ENCODE measurements at regions not wholly inside any gene's neighbourhood (a gene's known extent, or its start where the extent isn't known, plus 50 kb on each side); places are given as distances from the start of the nearest gene placed in this dataset.

DNA sequence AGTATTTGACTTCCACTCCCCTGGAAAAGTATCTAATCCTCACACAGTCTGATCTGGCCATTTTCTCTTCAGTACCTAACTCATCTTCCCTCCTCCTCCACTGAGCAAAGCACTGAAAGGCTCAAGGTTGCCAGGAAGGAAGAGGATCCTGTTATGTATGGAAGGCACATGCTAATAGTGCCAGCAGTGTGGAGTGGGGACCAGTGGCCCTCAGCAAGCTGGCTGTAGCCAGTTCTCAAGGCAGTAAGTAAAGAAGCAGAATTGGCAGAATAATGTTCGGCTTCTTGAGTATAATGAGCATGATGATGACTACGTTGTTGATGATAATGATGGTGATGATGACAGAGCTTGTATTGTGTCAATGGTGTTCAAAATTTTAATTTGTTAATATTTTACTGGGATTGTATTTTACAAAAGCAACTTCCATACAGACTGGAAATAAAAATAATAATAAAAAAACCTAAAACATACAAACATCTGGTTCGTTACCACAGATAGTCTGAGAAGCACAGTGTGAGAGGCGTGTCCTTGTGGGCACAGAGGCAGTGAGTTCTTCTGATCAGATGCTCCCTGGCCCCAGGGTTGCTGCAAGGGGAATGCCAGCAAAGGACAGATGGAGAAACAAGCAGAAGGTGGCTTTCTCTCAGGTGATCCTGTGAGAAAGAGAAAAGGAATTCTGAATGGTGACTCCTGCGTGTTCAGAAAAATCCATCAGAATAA lies 528.8 kb downstream of the CMPK2 start:
- no peaks in the 10 kb centered on the region for H3K36me3 Mint-ChIP-seq
- H3K9me3 Mint-ChIP-seq: peaks cover 0 to 12% (median 3%) of the 10 kb centered on the region in 6 donors
- no peaks in the 10 kb centered on the region for H3K4me1 Mint-ChIP-seq
- no peak for DNase-seq
- peaks cover 0 to 2% (median 2%) of the 10 kb centered on the region in 3 donors for H3K27me3 Mint-ChIP-seq (ENCODE audit: low read depth in 3 of 3)
- H3K27ac Mint-ChIP-seq: no peak overlapping the region
- H3K4me3 Mint-ChIP-seq: no peak overlapping the region

DNA sequence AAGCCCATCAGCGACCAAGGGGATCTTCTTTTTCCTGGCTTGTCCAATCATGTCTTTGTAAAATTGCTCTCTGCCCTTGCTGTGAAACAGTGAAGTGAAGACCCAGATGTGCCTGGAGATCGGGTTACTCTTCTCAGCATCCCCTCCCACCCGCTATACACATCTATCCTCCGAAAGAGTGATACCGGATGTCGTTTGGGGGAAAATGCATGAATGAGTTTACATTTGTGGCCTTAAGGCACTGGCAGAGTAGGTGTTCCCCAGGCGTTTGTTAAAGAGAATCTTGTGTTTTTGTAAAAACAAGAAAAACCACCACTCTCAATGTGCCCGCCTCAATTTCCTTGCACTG lies 528.3 kb downstream of the CMPK2 start:
- Mint-ChIP-seq H3K27me3 (ENCODE audit: low read depth in 3 of 3) (peaks cover 0 to 2% (median 2%) of the 10 kb centered on the region in 3 donors), H3K4me3 (no peak overlapping the region), H3K4me1 (no peaks in the 10 kb centered on the region), H3K27ac (no peak overlapping the region), H3K9me3 (peaks cover 0 to 7% (median 2%) of the 10 kb centered on the region in 6 donors), H3K36me3 (no peaks in the 10 kb centered on the region)
- DNase-seq: no peak

DNA sequence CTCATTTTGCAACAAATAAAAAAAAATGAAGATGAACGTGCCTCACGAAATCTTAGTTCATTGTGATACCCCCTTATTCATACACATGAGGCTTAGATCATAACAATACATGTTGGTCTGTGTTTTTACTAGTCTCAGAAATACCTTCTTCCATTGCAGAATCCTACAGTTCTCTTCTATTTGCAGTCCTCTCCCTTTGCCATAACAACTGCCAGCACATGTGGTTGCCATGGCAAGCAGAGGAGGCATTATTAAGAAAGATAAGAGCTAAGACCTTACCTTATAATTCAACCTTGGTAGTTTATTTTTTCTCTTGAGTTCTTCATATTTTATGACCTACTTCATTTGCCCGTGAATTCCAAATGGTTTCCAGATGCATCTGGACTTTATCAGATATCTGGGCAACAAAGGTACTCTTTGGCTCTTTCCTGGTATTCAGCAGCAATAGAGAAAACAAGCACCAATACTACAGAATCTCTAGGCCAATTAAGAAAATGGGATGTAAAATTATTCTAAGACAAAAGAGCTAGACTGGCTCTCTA lies 524.0 kb downstream of the CMPK2 start:
- Mint-ChIP-seq H3K4me1 (no peaks in the 10 kb centered on the region), H3K9me3 (peaks cover 0 to 7% (median 3%) of the 10 kb centered on the region in 6 donors), H3K27ac (no peak overlapping the region), H3K27me3 (ENCODE audit: low read depth in 3 of 3) (peaks cover 0 to 2% (median 1%) of the 10 kb centered on the region in 3 donors), H3K36me3 (no peaks in the 10 kb centered on the region), H3K4me3 (no peak overlapping the region)
- no peak for DNase-seq

DNA sequence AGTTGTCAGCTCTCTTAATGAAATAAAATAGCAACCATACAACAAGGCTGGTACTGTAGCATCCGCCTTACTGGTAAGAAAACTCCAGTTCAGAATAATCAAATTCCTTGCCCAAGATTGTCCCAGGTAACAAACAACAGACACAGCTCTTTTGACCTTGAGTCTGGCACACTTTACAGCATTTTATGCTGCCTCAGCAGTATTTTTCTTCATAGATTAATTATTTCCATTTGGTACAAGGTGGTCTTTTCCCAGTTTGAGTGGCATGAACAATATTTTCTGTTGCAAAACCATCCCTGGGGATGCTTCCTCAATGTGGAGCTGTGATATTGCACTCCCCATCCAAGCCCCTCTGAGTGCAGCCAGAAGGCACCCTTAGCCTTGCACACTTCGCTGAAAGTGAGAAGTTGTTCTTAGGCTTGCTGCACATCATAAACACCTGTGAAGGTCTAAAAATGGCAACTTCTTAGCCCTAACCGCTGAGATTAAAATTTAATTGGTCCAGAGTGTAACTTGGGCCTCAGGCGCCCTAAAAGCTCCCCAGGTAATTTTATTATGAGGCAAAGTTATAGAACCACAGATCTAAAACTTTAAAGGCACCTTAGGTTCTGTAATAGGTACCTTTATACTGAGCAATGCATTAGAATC lies 523.3 kb downstream of the CMPK2 start:
- Mint-ChIP-seq H3K9me3 (peaks cover 2 to 7% (median 2%) of the 10 kb centered on the region in 6 donors), H3K27me3 (ENCODE audit: low read depth in 3 of 3) (peaks cover 0 to 1% (median under 1%) of the 10 kb centered on the region in 3 donors), H3K4me1 (no peaks in the 10 kb centered on the region), H3K4me3 (no peak overlapping the region), H3K36me3 (no peaks in the 10 kb centered on the region), H3K27ac (no peak overlapping the region)
- DNase-seq: no peak

GRCh38 chr2:6343076-6343475 lies 522.6 kb downstream of the CMPK2 start:
- H3K27me3 Mint-ChIP-seq (ENCODE audit: low read depth in 3 of 3): peaks cover 0 to 1% (median 0%) of the 10 kb centered on the region in 3 donors
- no peak overlapping the region for H3K4me3 Mint-ChIP-seq
- no peak overlapping the region for H3K27ac Mint-ChIP-seq
- H3K4me1 Mint-ChIP-seq: no peaks in the 10 kb centered on the region
- no peaks in the 10 kb centered on the region for H3K36me3 Mint-ChIP-seq
- H3K9me3 Mint-ChIP-seq: peaks cover 2 to 7% (median 2%) of the 10 kb centered on the region in 6 donors
- no peak for DNase-seq

DNA sequence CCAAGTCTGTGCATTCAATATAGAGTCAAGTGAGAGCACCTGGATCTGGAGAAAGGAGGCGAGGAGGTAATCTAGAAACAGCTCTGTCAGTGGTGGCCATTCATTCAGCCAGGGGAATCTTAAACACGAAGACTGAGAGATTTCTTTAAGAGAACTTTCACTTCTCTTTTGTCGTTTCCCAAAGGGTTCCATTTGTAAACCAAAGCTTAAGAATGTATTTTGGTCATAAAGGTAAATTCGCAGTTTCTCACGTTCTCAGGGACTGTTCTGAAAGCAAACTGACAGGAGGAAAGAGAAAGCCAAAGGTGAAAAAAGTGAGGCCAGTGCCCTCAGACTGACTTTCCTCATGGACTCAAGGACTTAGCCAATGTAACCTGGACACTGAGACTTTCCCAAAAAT lies 513.5 kb downstream of the CMPK2 start:
- DNase-seq: no peak
- Mint-ChIP-seq H3K27ac (no peak overlapping the region), H3K9me3 (peaks cover 0 to 17% (median 1%) of the 10 kb centered on the region in 6 donors), H3K36me3 (no peaks in the 10 kb centered on the region), H3K4me1 (no peaks in the 10 kb centered on the region), H3K27me3 (ENCODE audit: low read depth in 3 of 3) (no peaks in the 10 kb centered on the region), H3K4me3 (no peak overlapping the region)

DNA sequence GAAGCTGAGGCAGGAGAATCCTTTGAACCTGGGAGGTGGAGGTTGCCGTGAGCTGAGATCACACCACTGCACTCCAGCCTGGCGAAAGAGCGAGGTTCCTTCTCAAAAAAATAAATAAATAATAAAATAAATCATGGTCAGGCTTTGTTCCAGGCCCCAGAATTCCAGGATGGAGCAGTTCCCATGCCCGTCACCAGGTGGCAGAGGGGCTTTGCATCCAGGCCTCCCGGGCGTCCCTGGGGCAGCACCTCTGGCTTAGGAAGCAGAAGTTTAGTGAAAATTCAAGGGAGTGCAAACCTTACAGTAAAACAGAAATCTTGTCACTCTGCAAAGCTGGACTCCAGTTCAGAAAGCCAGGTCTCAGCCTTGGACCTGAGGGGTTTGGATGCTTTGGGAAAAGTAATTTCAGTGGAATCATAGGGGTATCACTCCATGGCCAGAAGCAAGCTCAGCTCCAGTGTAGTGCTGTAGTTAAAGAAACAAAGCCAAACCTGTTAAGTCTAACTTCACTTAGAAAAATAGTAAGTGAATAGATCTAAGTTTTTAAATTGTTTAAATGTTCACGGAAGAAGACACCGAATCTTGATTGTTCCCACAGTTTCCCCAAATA lies 512.7 kb downstream of the CMPK2 start:
- no peak overlapping the region for H3K4me3 Mint-ChIP-seq
- peaks cover 0 to 12% (median 6%) of the 10 kb centered on the region in 6 donors for H3K9me3 Mint-ChIP-seq
- no peaks in the 10 kb centered on the region for H3K27me3 Mint-ChIP-seq (ENCODE audit: low read depth in 3 of 3)
- no peaks in the 10 kb centered on the region for H3K4me1 Mint-ChIP-seq
- no peak for DNase-seq
- H3K27ac Mint-ChIP-seq: no peak overlapping the region
- no peaks in the 10 kb centered on the region for H3K36me3 Mint-ChIP-seq

GRCh38 chr2:6353669-6354068 lies 512.0 kb downstream of the CMPK2 start:
- no peak for DNase-seq
- H3K27ac Mint-ChIP-seq: no peak overlapping the region
- H3K4me3 Mint-ChIP-seq: no peak overlapping the region
- peaks cover 0 to 12% (median 6%) of the 10 kb centered on the region in 6 donors for H3K9me3 Mint-ChIP-seq
- no peaks in the 10 kb centered on the region for H3K36me3 Mint-ChIP-seq
- no peaks in the 10 kb centered on the region for H3K27me3 Mint-ChIP-seq (ENCODE audit: low read depth in 3 of 3)
- H3K4me1 Mint-ChIP-seq: no peaks in the 10 kb centered on the region

DNA sequence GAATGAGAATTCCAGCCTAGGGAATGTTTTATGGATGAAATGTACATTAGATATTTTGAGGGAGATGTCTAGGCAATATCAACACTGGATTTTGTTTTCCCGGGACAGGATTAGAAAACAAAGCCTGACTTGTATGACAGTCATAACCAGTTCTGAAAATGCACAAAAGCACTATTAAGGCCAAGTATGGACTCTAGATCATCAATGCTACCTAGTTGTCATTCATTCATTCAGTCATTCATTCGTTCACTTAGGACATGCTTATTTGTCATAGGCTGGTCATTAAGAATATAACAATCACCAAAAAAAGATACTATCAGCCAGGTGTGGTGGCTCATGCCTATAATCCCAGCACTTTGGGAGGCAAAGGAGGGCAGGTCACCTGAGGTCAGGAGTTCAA lies 511.2 kb downstream of the CMPK2 start:
- no peak for DNase-seq
- Mint-ChIP-seq H3K27me3 (ENCODE audit: low read depth in 3 of 3) (no peaks in the 10 kb centered on the region), H3K9me3 (peaks cover 0 to 12% (median 6%) of the 10 kb centered on the region in 6 donors), H3K4me3 (no peak overlapping the region), H3K27ac (no peak overlapping the region), H3K36me3 (no peaks in the 10 kb centered on the region), H3K4me1 (no peaks in the 10 kb centered on the region)

- no peak overlapping the region for H3K27ac Mint-ChIP-seq
- peaks cover 0 to 8% (median 4%) of the 10 kb centered on the region in 6 donors for H3K9me3 Mint-ChIP-seq
- H3K4me3 Mint-ChIP-seq: no peak overlapping the region
- DNase-seq: no peak
- H3K27me3 Mint-ChIP-seq (ENCODE audit: low read depth in 3 of 3): no peaks in the 10 kb centered on the region
- H3K36me3 Mint-ChIP-seq: no peaks in the 10 kb centered on the region
- no peaks in the 10 kb centered on the region for H3K4me1 Mint-ChIP-seq
These were observed 509.6 kb downstream of the CMPK2 start for GRCh38 chr2:6355886-6356761.

DNA sequence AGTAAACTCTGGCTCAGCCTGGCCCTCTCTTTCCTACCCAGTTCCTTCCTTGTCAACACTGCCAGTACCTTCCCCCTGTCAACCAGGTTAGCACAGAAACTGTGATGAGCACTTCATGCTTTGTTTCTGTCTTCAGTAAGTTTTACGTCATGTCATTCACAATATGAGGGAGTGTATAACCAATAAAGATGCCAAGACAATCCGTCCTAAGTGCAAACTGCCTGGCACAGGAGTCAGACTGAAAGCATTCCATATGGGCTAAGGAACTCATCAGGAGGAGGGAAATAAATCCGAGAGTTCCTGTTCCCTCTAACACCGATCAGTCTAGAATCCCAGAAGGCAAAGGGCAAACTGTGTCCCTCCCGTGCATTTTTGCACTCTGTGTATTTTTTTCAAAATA lies 507.2 kb downstream of the CMPK2 start:
- Mint-ChIP-seq H3K4me1 (no peaks in the 10 kb centered on the region), H3K27me3 (ENCODE audit: low read depth in 3 of 3) (no peaks in the 10 kb centered on the region), H3K4me3 (no peak overlapping the region), H3K36me3 (no peaks in the 10 kb centered on the region), H3K27ac (no peak overlapping the region), H3K9me3 (peaks cover 0 to 12% (median 7%) of the 10 kb centered on the region in 6 donors)
- DNase-seq: no peak

GRCh38 chr2:6358985-6359384 lies 506.7 kb downstream of the CMPK2 start:
- H3K36me3 Mint-ChIP-seq: no peaks in the 10 kb centered on the region
- no peaks in the 10 kb centered on the region for H3K4me1 Mint-ChIP-seq
- no peak overlapping the region for H3K27ac Mint-ChIP-seq
- peaks cover 0 to 12% (median 6%) of the 10 kb centered on the region in 6 donors for H3K9me3 Mint-ChIP-seq
- no peaks in the 10 kb centered on the region for H3K27me3 Mint-ChIP-seq (ENCODE audit: low read depth in 3 of 3)
- no peak for DNase-seq
- no peak overlapping the region for H3K4me3 Mint-ChIP-seq

- no peak for DNase-seq
- Mint-ChIP-seq H3K27me3 (ENCODE audit: low read depth in 3 of 3) (no peaks in the 10 kb centered on the region), H3K9me3 (peaks cover 0 to 12% (median 6%) of the 10 kb centered on the region in 6 donors), H3K4me1 (no peaks in the 10 kb centered on the region), H3K27ac (no peak overlapping the region), H3K4me3 (no peak overlapping the region), H3K36me3 (no peaks in the 10 kb centered on the region)
These were observed 505.7 kb downstream of the CMPK2 start for GRCh38 chr2:6359964-6360363.
